ENCODE measurements at regions not wholly inside any gene's neighbourhood (a gene's known extent, or its start where the extent isn't known, plus 50 kb on each side); places are given as distances from the start of the nearest gene placed in this dataset.

DNA sequence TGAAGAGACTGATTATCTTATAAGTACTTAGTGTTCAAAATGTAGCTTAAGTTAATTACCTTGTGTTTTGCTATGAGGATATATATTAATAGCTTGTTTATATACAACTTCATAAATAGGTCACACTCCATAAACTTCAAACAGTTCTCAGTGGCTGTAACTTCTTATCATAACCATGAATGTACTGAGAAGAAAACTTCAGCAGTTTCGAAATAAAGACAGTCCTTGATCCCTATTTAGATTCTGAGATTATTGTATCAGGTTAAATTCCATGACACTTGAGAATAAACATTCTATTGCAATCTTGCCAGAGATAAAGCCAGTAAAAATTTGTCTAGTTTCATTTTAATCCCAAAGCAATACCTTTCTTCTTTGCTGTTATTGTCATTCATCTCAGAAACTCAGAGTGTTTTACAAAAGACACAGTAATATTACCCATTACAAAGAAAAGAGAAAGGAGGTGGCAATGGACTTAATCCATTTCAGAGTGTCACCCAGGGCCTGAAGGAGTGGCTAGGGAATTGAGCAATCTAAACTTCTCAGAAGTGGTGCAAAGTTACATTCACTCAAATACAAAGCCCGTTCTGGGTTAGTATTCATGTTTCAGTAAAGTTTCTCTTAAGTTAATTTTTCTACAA lies 403.6 kb downstream of the SEMA3D start:
- no TSS peak for BruUV-seq (replicated peaks)
- H3K4me3 Mint-ChIP-seq (ENCODE audit: unreplicated experiment): no peak overlapping the region
- no peak overlapping the region for H3K27ac Mint-ChIP-seq (ENCODE audit: unreplicated experiment)
- H3K4me3 ChIP-seq (ENCODE audit: low read depth, low read length): no peak overlapping the region
- intact Hi-C loops (cut with micrococcal nuclease; ENCODE audit: unreplicated experiment): loop anchor here (1.0 to 10.0 kb wide), 2 partner anchors 132 to 254 kb away; no protein-coding TSS in a partner anchor
- H3K36me3 Mint-ChIP-seq (ENCODE audit: insufficient read depth, unreplicated experiment): no peaks in the 10 kb centered on the region
- H3K27me3 ChIP-seq (replicated peaks; ENCODE audit: control insufficient read depth, insufficient read depth, low read length): no peaks in the 10 kb centered on the region
- no peaks in the 10 kb centered on the region for H3K9me3 Mint-ChIP-seq (ENCODE audit: unreplicated experiment)
- H3K4me1 ChIP-seq: peaks cover 18% of the 10 kb centered on the region
- no peaks in the 10 kb centered on the region for H3K9me3 ChIP-seq
- DNase-seq: peak; percentile 40 to 52
- ChIA-PET POLR2A (no interaction called here), CTCF (no interaction called here)
- no peaks in the 10 kb centered on the region for H3K4me1 Mint-ChIP-seq (ENCODE audit: low read depth, unreplicated experiment)
- H3K27me3 Mint-ChIP-seq (ENCODE audit: insufficient read depth, unreplicated experiment): no peaks in the 10 kb centered on the region
- TF ChIP-seq, protein P1, sequence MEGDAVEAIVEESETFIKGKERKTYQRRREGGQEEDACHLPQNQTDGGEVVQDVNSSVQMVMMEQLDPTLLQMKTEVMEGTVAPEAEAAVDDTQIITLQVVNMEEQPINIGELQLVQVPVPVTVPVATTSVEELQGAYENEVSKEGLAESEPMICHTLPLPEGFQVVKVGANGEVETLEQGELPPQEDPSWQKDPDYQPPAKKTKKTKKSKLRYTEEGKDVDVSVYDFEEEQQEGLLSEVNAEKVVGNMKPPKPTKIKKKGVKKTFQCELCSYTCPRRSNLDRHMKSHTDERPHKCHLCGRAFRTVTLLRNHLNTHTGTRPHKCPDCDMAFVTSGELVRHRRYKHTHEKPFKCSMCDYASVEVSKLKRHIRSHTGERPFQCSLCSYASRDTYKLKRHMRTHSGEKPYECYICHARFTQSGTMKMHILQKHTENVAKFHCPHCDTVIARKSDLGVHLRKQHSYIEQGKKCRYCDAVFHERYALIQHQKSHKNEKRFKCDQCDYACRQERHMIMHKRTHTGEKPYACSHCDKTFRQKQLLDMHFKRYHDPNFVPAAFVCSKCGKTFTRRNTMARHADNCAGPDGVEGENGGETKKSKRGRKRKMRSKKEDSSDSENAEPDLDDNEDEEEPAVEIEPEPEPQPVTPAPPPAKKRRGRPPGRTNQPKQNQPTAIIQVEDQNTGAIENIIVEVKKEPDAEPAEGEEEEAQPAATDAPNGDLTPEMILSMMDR (IDR thresholded peaks at IDR 0.05; ENCODE audit: insufficient read depth in 1 of 2, low read depth in 1 of 2, low read length in 1 of 2, severe bottlenecking in 1 of 2, unreplicated experiment in 1 of 2): no peak
- no peaks in the 10 kb centered on the region for H3K36me3 ChIP-seq (ENCODE audit: control insufficient read depth, insufficient read depth, low read length)

DNA sequence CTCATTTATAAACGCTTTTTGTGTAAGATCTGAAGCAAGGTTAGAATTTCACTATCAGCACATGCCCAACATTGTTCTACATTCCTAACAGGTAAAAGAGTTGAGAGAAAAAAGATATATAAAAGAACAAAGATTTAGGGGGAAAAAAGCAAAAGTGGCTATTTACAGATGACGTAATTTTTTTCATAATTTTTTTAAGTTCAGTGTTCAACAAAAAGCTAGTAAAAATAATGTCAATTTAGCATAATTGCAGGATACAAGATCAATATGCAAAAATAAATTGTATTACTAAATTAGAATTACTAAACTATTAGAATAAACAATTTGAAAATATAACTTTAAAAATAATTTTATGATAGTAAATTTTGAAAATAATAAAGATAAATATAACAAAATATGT lies 405.0 kb downstream of the SEMA3D start:
- no peaks in the 10 kb centered on the region for H3K27me3 ChIP-seq (replicated peaks; ENCODE audit: control insufficient read depth, insufficient read depth, low read length)
- Mint-ChIP-seq H3K27ac (ENCODE audit: unreplicated experiment) (no peak overlapping the region), H3K9me3 (ENCODE audit: unreplicated experiment) (no peaks in the 10 kb centered on the region), H3K36me3 (ENCODE audit: insufficient read depth, unreplicated experiment) (no peaks in the 10 kb centered on the region), H3K27me3 (ENCODE audit: insufficient read depth, unreplicated experiment) (no peaks in the 10 kb centered on the region), H3K4me1 (ENCODE audit: low read depth, unreplicated experiment) (no peaks in the 10 kb centered on the region), H3K4me3 (ENCODE audit: unreplicated experiment) (no peak overlapping the region)
- POLR2A ChIA-PET: no interaction called here
- TF ChIP-seq, protein P1 (IDR thresholded peaks at IDR 0.05; ENCODE audit: insufficient read depth in 1 of 2, low read depth in 1 of 2, low read length in 1 of 2, severe bottlenecking in 1 of 2, unreplicated experiment in 1 of 2): no peak
- no TSS peak for BruUV-seq (replicated peaks)
- H3K36me3 ChIP-seq (ENCODE audit: control insufficient read depth, insufficient read depth, low read length): no peaks in the 10 kb centered on the region
- H3K9me3 ChIP-seq: no peaks in the 10 kb centered on the region
- no peak overlapping the region for H3K4me3 ChIP-seq (ENCODE audit: low read depth, low read length)
- CTCF ChIA-PET: no interaction called here
- intact Hi-C loops (cut with micrococcal nuclease; ENCODE audit: unreplicated experiment): loop anchor here (10.0 kb wide), 1 partner anchor 133 kb away; no protein-coding TSS in a partner anchor
- H3K4me1 ChIP-seq: peaks cover 18% of the 10 kb centered on the region
- DNase-seq: no peak

DNA sequence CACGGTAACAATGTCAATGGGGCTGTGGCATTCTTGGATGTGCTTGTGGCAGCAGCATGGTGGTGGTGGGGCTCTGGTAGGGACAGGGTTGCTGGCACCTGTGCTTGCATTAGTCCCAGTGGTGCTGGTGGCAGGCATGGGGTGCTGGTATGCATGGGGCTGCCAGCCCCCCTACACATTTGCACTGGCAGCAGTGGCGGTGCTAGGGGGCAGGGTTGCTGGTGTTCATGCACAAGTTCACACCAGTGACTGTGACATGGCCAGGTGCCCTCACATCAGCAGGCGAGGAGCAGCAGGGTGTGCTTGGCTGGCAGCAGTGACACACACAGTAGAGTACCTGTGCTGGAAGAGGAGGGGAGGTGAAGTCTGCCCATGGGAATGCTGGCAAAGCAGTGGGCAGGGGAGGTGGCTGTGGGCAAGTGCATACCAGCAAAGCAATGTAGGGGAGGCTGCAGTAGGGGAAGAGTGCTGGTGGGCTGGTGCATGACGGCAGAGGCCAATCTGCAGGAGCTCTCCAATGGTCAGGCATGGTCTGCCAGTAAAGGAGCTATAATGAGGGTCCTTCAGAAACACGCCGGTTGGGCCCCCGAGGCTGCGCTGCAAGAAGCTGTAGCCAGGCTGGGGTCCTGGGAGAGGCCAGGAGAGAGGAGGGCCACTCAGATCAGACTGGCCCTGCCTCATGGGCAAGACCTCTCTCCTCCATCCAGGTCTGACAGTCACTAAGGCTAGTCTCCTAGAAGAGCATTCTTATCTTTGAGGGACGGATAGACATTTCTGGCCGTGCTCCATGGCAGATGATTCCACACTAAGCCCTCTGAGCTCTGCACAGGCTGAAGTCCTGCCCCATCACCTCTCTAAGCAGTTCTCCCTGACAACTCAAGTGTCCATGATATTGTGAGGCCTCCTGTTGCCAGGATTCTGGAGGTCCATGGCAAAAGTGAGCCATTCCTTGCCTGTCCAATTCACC lies 406.4 kb downstream of the SEMA3D start:
- ChIA-PET CTCF (no interaction called here), POLR2A (no interaction called here)
- Histone ChIP-seq H3K27me3 (replicated peaks; ENCODE audit: control insufficient read depth, insufficient read depth, low read length) (no peaks in the 10 kb centered on the region), H3K4me1 (peaks cover 18% of the 10 kb centered on the region), H3K4me3 (ENCODE audit: low read depth, low read length) (no peak overlapping the region), H3K9me3 (no peaks in the 10 kb centered on the region), H3K36me3 (ENCODE audit: control insufficient read depth, insufficient read depth, low read length) (no peaks in the 10 kb centered on the region)
- Mint-ChIP-seq H3K4me1 (ENCODE audit: low read depth, unreplicated experiment) (no peaks in the 10 kb centered on the region), H3K27ac (ENCODE audit: unreplicated experiment) (no peak overlapping the region), H3K36me3 (ENCODE audit: insufficient read depth, unreplicated experiment) (no peaks in the 10 kb centered on the region), H3K27me3 (ENCODE audit: insufficient read depth, unreplicated experiment) (no peaks in the 10 kb centered on the region), H3K4me3 (ENCODE audit: unreplicated experiment) (no peak overlapping the region), H3K9me3 (ENCODE audit: unreplicated experiment) (no peaks in the 10 kb centered on the region)
- intact Hi-C loops (cut with micrococcal nuclease; ENCODE audit: unreplicated experiment): loop anchor here (10.0 kb wide), 1 partner anchor 134 kb away; no protein-coding TSS in a partner anchor
- no TSS peak for BruUV-seq (replicated peaks)
- TF ChIP-seq, protein P1 (IDR thresholded peaks at IDR 0.05; ENCODE audit: insufficient read depth in 1 of 2, low read depth in 1 of 2, low read length in 1 of 2, severe bottlenecking in 1 of 2, unreplicated experiment in 1 of 2): no peak
- no peak for DNase-seq

Data from Caco-2 (cell line).